IMR-90 (cell line): ENCODE measurements at regions not wholly inside any gene's neighbourhood (a gene's known extent, or its start where the extent isn't known, plus 50 kb on each side); places are given as distances from the start of the nearest gene placed in this dataset.

Experiments used
- ATAC-seq: fragments of 200-7000 bp; cut with Tn5 transposase; 2 replicates; pipeline ENCODE4 v1.9.1; 2020; ENCODE audit warnings: low read depth, mild to moderate bottlenecking, moderate library complexity
- BruUV-seq: library from RNA; stranded (reverse); fragments of 400-500 nt; replicated peaks from 2 replicates; lab custom pipeline; 2021; lab: Mats Ljungman, UMichigan
- CTCF ChIA-PET: fragments of 300-600 bp; formaldehyde crosslinking; extraction: SDS; loops from one replicate; lab custom pipeline; 2021; ENCODE audit warnings: antibody characterized with exemption; lab: Yijun Ruan, JAX
- POLR2A ChIA-PET: fragments of 300-600 bp; sonication (Branson Sonifier 250); formaldehyde crosslinking; loops from one replicate; lab custom pipeline; 2022; ENCODE audit warnings: antibody characterized with exemption; ENCODE audit not compliant: unreplicated experiment; lab: Charles Lee
- DNase-seq: peaks from one replicate; pipeline ENCODE4 v3.0.0; 2013
- H2AFZ ChIP-seq: replicated peaks from 2 replicates; pipeline ENCODE3; 2013; ENCODE audit warnings: low read length, mild to moderate bottlenecking; ENCODE audit not compliant: poor library complexity
- H2AK5ac ChIP-seq: 2 replicates; pipeline ENCODE4 v1.6.1; 2013; ENCODE audit warnings: low read depth, low read length, inconsistent platforms
- H2AK9ac ChIP-seq: replicated peaks from 2 replicates; pipeline ENCODE3; 2013; ENCODE audit warnings: mild to moderate bottlenecking, low read depth, low read length, moderate library complexity; ENCODE audit not compliant: poor library complexity
- H2BK120ac ChIP-seq: 2 replicates; pipeline ENCODE4 v1.6.1; 2013; ENCODE audit warnings: low read depth, low read length, inconsistent platforms
- H2BK15ac ChIP-seq: 3 replicates; pipeline ENCODE4 v1.6.1; 2013; ENCODE audit warnings: low read depth, low read length, inconsistent platforms
- H2BK20ac ChIP-seq: 2 replicates; pipeline ENCODE4 v1.6.1; 2013; ENCODE audit warnings: low read depth, mild to moderate bottlenecking, inconsistent platforms, low read length, moderate library complexity
- H2BK5ac ChIP-seq: 2 replicates; pipeline ENCODE4 v1.6.1; 2013; ENCODE audit warnings: mild to moderate bottlenecking, low read depth, low read length, inconsistent platforms; ENCODE audit not compliant: poor library complexity, severe bottlenecking
- H3K14ac ChIP-seq: replicated peaks from 2 replicates; pipeline ENCODE4 v1.6.1; 2013; ENCODE audit warnings: low read depth, low read length, inconsistent platforms
- H3K18ac ChIP-seq: 2 replicates; pipeline ENCODE4 v1.6.1; 2013; ENCODE audit warnings: low read depth, low read length, control low read depth
- H3K23ac ChIP-seq: 2 replicates; pipeline ENCODE4 v1.6.1; 2013; ENCODE audit warnings: low read depth, low read length, inconsistent platforms
- H3K27ac ChIP-seq: 2 replicates; pipeline ENCODE4 v1.5.1; 2013; ENCODE audit warnings: mild to moderate bottlenecking, control low read depth, low read length; ENCODE audit not compliant: insufficient read depth
- H3K27me3 ChIP-seq: 2 replicates; pipeline ENCODE4 v1.6.1; 2013; ENCODE audit warnings: low read length; ENCODE audit not compliant: control insufficient read depth, insufficient read depth
- H3K36me3 ChIP-seq: 2 replicates; pipeline ENCODE4 v1.6.1; 2013; ENCODE audit warnings: low read length, mixed read lengths; ENCODE audit not compliant: control insufficient read depth, insufficient read depth
- H3K4ac ChIP-seq: 2 replicates; pipeline ENCODE4 v1.6.1; 2013; ENCODE audit warnings: low read depth, low read length, inconsistent platforms
- H3K4me1 ChIP-seq: 2 replicates; pipeline ENCODE4 v1.6.1; 2013; ENCODE audit warnings: low read length, mixed read lengths; ENCODE audit not compliant: control insufficient read depth, insufficient read depth
- H3K4me2 ChIP-seq: 2 replicates; pipeline ENCODE4 v1.6.1; 2013; ENCODE audit warnings: low read depth, mild to moderate bottlenecking, control low read depth, low read length, moderate library complexity
- H3K4me3 ChIP-seq: 2 replicates; pipeline ENCODE4 v1.5.1; 2013; ENCODE audit warnings: low read depth, mild to moderate bottlenecking, control low read depth, low read length, moderate library complexity; ENCODE audit not compliant: insufficient read depth
- H3K56ac ChIP-seq: 2 replicates; pipeline ENCODE4 v1.6.1; 2013; ENCODE audit warnings: low read length, inconsistent platforms; ENCODE audit not compliant: insufficient read depth; ENCODE audit errors: extremely low read depth
- H3K79me1 ChIP-seq, 2 experiments: 2 replicates each; pipeline ENCODE4 v1.6.1; 2013; ENCODE audit warnings: low read length in 2 of 2, inconsistent platforms in 1 of 2, low read depth in 1 of 2
- H3K9ac ChIP-seq: 2 replicates; pipeline ENCODE4 v1.6.1; 2013; ENCODE audit warnings: low read depth, low read length, control low read depth
- H3K9me1 ChIP-seq: 2 replicates; pipeline ENCODE4 v1.6.1; 2013; ENCODE audit warnings: low read length, inconsistent platforms; ENCODE audit not compliant: insufficient read depth
- H3K9me3 ChIP-seq: 2 replicates; pipeline ENCODE4 v1.6.1; 2013; ENCODE audit warnings: low read length; ENCODE audit not compliant: control insufficient read depth, insufficient read depth
- H4K20me1 ChIP-seq: 2 replicates; pipeline ENCODE4 v1.6.1; 2013; ENCODE audit warnings: low read length, inconsistent platforms; ENCODE audit not compliant: insufficient read depth
- H4K5ac ChIP-seq: 2 replicates; pipeline ENCODE4 v1.6.1; 2013; ENCODE audit warnings: mild to moderate bottlenecking, low read depth, low read length, control low read depth
- H4K8ac ChIP-seq, 2 experiments: 2 replicates each; pipeline ENCODE4 v1.6.1; 2013; ENCODE audit warnings: low read depth in 2 of 2, low read length in 2 of 2, control low read depth in 1 of 2, inconsistent platforms in 1 of 2
- H4K91ac ChIP-seq: 2 replicates; pipeline ENCODE4 v1.6.1; 2013; ENCODE audit warnings: low read depth, low read length, inconsistent platforms; ENCODE audit not compliant: insufficient read depth
- MAZ ChIP-seq: IDR thresholded peaks from 2 replicates; pipeline ENCODE4 v1.6.1; 2012; ENCODE audit warnings: low read depth, mild to moderate bottlenecking, low read length, improper control_type of control experiment, moderate library complexity, borderline replicate concordance
- RCOR1 ChIP-seq: IDR thresholded peaks from 2 replicates; pipeline ENCODE4 v1.6.1; 2012; ENCODE audit warnings: mild to moderate bottlenecking, low read length, improper control_type of control experiment; ENCODE audit not compliant: insufficient replicate concordance
- WGBS, 2 experiments: methylation state at CpG; one replicate each; pipeline versions ENCODE4 v1.1.5 to v1.1.7; 2013; ENCODE audit warnings: missing lambda C conversion rate in 2 of 2; ENCODE audit not compliant: insufficient read length in 1 of 2; ENCODE audit errors: extremely low coverage in 2 of 2; 5-methylcytosine and 5-hydroxymethylcytosine counted together
- dilution Hi-C: fragments of 300-500 bp; cut with HindIII; formaldehyde crosslinking; loops from one replicate; pipeline ENCODE4 v1.14.3; 2018; ENCODE audit warnings: low sequenced_read_pairs; ENCODE audit not compliant: unreplicated experiment
- in situ Hi-C: fragments of 300-500 bp; cut with MboI; formaldehyde crosslinking; loops from 3 replicates; pipeline ENCODE4 v1.14.3; 2019; ENCODE audit warnings: low sequenced_read_pairs, inconsistent platforms, mixed read lengths
- intact Hi-C: fragments of 100-400 bp; cut with micrococcal nuclease; formaldehyde crosslinking; loops from 2 replicates; pipeline ENCODE4 v1.10.0; 2022

DNA sequence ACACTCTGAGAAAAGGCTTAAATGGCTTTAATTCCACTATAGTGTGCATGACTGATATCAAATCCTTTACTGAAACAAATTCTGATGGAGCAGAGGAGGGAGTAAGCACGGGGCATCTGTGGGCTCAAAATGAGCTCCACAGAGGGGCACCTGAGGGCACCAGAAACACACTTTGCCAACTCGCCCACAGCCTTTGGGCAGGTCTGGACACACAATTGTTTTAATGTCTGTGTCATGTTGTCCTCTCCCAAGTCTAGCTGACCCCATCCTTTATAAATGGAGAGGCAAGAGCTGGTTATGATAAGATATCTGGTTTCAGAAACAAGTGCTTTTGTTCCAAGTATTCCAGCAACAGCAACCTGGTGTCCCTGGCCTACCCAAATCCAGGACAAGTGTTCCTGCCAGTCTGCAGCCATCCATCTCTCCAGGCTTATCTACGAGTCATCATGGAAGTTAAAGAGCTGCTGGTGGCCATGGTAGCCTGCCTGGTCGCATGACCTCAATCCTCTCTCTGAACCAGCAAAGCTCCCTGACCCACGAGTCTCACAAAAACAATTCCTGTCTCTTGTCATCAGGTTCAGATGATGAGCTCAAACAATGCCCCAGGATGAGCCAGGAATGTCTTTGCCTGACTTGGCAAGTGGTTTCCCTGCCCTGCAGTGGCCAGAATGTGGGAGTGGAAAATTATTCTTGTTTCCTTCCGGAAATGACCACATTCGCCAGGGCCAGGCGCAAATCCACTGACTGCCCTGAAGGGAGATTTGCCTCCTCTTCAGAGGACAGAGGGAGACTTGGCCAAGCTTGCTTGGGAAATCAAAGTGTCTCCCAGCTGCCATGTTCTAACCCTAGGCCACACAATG, 64.4 kb upstream of the TPM1 start:
- CTCF ChIA-PET, result interaction anchor here (0.8 to 1.3 kb wide), 4 partner anchors 16 to 52 kb away, joined by 3 to 7 read pairs (median 3); no protein-coding TSS in a partner anchor
- ATAC-seq (peak; percentile 41; the same call in 1 of the 2 replicates), DNase-seq (peak; percentile 44)
- in situ Hi-C loops (no loop called here), intact Hi-C loops (loop anchor here (5.0 kb wide), 1 partner anchor 44 kb away; no protein-coding TSS in a partner anchor), dilution Hi-C loops (no loop called here)
- 100% methylated on average over 5 of the region's 8 CpGs; no CpG with 5 or more reads in 1 of the 2 experiments for WGBS, 2 experiments
- POLR2A ChIA-PET, result no interaction called here
- H2BK15ac ChIP-seq, result peak overlapping the region; percentile 90
- peak overlapping the region; percentile 89 for H2BK120ac ChIP-seq
- peak overlapping the region; percentile 87 for H3K4ac ChIP-seq
- H2AK9ac ChIP-seq, result peak overlapping the region; percentile 73
- no peaks in the 10 kb centered on the region for H3K9me3 ChIP-seq
- H3K4me2 ChIP-seq, result no peak overlapping the region
- H4K20me1 ChIP-seq, result no peaks in the 10 kb centered on the region
- no TSS peak for BruUV-seq
- H3K27ac ChIP-seq, result no peak overlapping the region
- H3K4me3 ChIP-seq, result no peak overlapping the region
- peaks cover 27% of the 10 kb centered on the region for H3K9me1 ChIP-seq
- H2BK20ac ChIP-seq, result peak overlapping the region; percentile 89
- no peak overlapping the region for H3K56ac ChIP-seq
- H2BK5ac ChIP-seq, result peak overlapping the region; percentile 68
- H3K18ac ChIP-seq, result peak overlapping the region; percentile 34; the same call in 1 of the 2 replicates
- peak overlapping the region; percentile 44 for H2AFZ ChIP-seq
- peak overlapping the region; percentile 76 for H4K91ac ChIP-seq
- TF ChIP-seq RCOR1 (peak; percentile 19), MAZ (no peak)
- no peaks in the 10 kb centered on the region for H3K27me3 ChIP-seq
- H3K4me1 ChIP-seq, result peaks cover 21% of the 10 kb centered on the region
- H3K9ac ChIP-seq, result no peak overlapping the region
- no peaks in the 10 kb centered on the region for H3K36me3 ChIP-seq
- peak overlapping the region; percentile 89 for H3K14ac ChIP-seq
- peak overlapping the region; percentile 84 for H2AK5ac ChIP-seq
- H4K5ac ChIP-seq, result peak overlapping the region; percentile 2; the same call in 1 of the 2 replicates
- peak overlapping the region; percentile 76; the same call in 1 of the 2 replicates for H3K23ac ChIP-seq
- peaks cover 5 to 18% of the 10 kb centered on the region in 2 experiments; a peak in 3 of 4 replicates for H3K79me1 ChIP-seq
- H4K8ac ChIP-seq, result peak overlapping the region; percentile 1 to 56; a peak in 1 of 4 replicates
